ENCODE measurements at regions not wholly inside any gene's neighbourhood (a gene's known extent, or its start where the extent isn't known, plus 50 kb on each side); places are given as distances from the start of the nearest gene placed in this dataset.

GRCh38 chr13:22162889-22163288, 492.0 kb downstream of the FGF9 start:
- no peak for TF ChIP-seq CTCF (conservative IDR thresholded peaks at IDR 0.05)
- H3K27ac ChIP-seq, result no peak overlapping the region

GRCh38 chr13:22168437-22169190, 497.7 kb downstream of the FGF9 start:
- TF ChIP-seq CTCF (conservative IDR thresholded peaks at IDR 0.05), result no peak
- H3K27ac ChIP-seq, result no peak overlapping the region

GRCh38 chr13:22169473-22169872, 498.6 kb downstream of the FGF9 start:
- TF ChIP-seq CTCF (conservative IDR thresholded peaks at IDR 0.05), result no peak

GRCh38 chr13:22173610-22174009, 502.7 kb downstream of the FGF9 start:
- no peak for TF ChIP-seq CTCF (conservative IDR thresholded peaks at IDR 0.05)
- no peak overlapping the region for H3K27ac ChIP-seq

More at GRCh38 chr13:22169473-22169872, 498.6 kb downstream of the FGF9 start:
- H3K27ac ChIP-seq, result no peak overlapping the region

- H3K27ac ChIP-seq, result no peak overlapping the region
- no peak for TF ChIP-seq CTCF (conservative IDR thresholded peaks at IDR 0.05)
These were observed 504.4 kb downstream of the FGF9 start for GRCh38 chr13:22175241-22175640.

GRCh38 chr13:22175815-22176214, 504.9 kb downstream of the FGF9 start:
- no peak for TF ChIP-seq CTCF (conservative IDR thresholded peaks at IDR 0.05)
- no peak overlapping the region for H3K27ac ChIP-seq

- no peak for TF ChIP-seq CTCF (conservative IDR thresholded peaks at IDR 0.05)
- H3K27ac ChIP-seq, result no peak overlapping the region
These were observed 506.2 kb downstream of the FGF9 start for GRCh38 chr13:22176968-22177520.
